ENCODE measurements at regions not wholly inside any gene's neighbourhood (a gene's known extent, or its start where the extent isn't known, plus 50 kb on each side); places are given as distances from the start of the nearest gene placed in this dataset.

DNA sequence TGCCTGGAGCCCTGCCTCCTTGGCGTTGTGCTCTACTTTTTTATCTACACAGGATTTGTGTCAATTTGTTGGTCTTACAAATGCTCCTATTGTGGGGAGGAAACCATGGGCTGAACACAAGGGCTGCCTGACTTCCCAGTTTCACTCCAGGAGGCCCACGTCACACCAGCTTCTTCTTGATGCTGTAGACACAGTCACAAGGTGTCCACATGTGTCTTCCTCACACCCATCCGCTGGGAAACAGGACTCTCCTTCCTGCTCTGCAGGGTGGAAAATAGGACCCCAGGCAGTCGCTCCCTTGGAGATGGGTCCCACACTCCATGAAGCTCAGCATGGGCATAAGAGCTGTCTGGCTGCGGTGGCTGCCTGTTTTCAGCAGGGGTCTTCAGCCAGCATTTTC, 468.2 kb downstream of the EPHA4 start:
- Histone ChIP-seq H2AFZ (ENCODE audit: low read depth, low read length) (no peak overlapping the region), H4K20me1 (replicated peaks; ENCODE audit: control insufficient read depth, insufficient read depth, low read length) (no peaks in the 10 kb centered on the region), H3K79me2 (ENCODE audit: control insufficient read depth, insufficient read depth, low read length) (no peaks in the 10 kb centered on the region), H3K27me3 (ENCODE audit: control insufficient read depth in 2 of 2, insufficient read depth in 2 of 2, low read length in 2 of 2) (no peaks in the 10 kb centered on the region), H3K4me2 (ENCODE audit: insufficient read depth, low read length) (no peak overlapping the region), H3K4me3 (no peak overlapping the region), H3K9me1 (ENCODE audit: control insufficient read depth, insufficient read depth, low read length) (no peaks in the 10 kb centered on the region), H3K27ac (ENCODE audit: extremely low read depth, low read depth, low read length) (no peak overlapping the region), H3K9me3 (replicated peaks; ENCODE audit: control insufficient read depth, insufficient read depth, low read depth, low read length) (no peaks in the 10 kb centered on the region), H3K4me1 (replicated peaks in 1 of 2; ENCODE audit: control insufficient read depth in 2 of 2, insufficient read depth in 2 of 2, low read length in 2 of 2) (no peaks in the 10 kb centered on the region), H3K36me3 (ENCODE audit: control insufficient read depth, insufficient read depth, low read length) (no peaks in the 10 kb centered on the region), H3K9ac (ENCODE audit: insufficient read depth in 1 of 2, low read depth in 2 of 2, low read length in 2 of 2) (no peak overlapping the region)
- in situ Hi-C loops (cut with MboI) = no loop called here
- POLR2A ChIA-PET = interaction anchor here (0.6 kb wide), 1 partner anchor 755 kb away, joined by 3 read pairs; no protein-coding TSS in a partner anchor
- BruUV-seq (replicated peaks) = no TSS peak
- CTCF ChIA-PET (ENCODE audit: low intra/inter-chr PET ratio) = no interaction called here
- DNase-seq (ENCODE audit: extremely low read depth in 1 of 4, low spot score in 3 of 4) (no peak), FAIRE-seq (no peak), ATAC-seq (no peak)
- no peak for TF ChIP-seq ZFX (CRISPR knock-in tag; IDR thresholded peaks at IDR 0.05)
- TF ChIP-seq, protein P1, sequence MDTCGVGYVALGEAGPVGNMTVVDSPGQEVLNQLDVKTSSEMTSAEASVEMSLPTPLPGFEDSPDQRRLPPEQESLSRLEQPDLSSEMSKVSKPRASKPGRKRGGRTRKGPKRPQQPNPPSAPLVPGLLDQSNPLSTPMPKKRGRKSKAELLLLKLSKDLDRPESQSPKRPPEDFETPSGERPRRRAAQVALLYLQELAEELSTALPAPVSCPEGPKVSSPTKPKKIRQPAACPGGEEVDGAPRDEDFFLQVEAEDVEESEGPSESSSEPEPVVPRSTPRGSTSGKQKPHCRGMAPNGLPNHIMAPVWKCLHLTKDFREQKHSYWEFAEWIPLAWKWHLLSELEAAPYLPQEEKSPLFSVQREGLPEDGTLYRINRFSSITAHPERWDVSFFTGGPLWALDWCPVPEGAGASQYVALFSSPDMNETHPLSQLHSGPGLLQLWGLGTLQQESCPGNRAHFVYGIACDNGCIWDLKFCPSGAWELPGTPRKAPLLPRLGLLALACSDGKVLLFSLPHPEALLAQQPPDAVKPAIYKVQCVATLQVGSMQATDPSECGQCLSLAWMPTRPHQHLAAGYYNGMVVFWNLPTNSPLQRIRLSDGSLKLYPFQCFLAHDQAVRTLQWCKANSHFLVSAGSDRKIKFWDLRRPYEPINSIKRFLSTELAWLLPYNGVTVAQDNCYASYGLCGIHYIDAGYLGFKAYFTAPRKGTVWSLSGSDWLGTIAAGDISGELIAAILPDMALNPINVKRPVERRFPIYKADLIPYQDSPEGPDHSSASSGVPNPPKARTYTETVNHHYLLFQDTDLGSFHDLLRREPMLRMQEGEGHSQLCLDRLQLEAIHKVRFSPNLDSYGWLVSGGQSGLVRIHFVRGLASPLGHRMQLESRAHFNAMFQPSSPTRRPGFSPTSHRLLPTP (IDR thresholded peaks at IDR 0.05; ENCODE audit: borderline replicate concordance, extremely low read depth, insufficient read length) = no peak
- no peak for TF ChIP-seq CBX2 (IDR thresholded peaks at IDR 0.05; ENCODE audit: insufficient read depth, low read length, poor library complexity, severe bottlenecking)
- TF ChIP-seq ARID2 (IDR thresholded peaks at IDR 0.05) = no peak
- intact Hi-C loops (cut with micrococcal nuclease) = no loop called here
- 0% methylated on average over 3 of the region's 5 CpGs for WGBS (ENCODE audit: insufficient coverage, low coverage, missing lambda C conversion rate)

All from K562 (cell line).